ENCODE measurements at regions not wholly inside any gene's neighbourhood (a gene's known extent, or its start where the extent isn't known, plus 50 kb on each side); places are given as distances from the start of the nearest gene placed in this dataset.

- TF ChIP-seq EZH2 (IDR thresholded peaks at IDR 0.05; ENCODE audit: low read length) (no peak), CTCF (optimal IDR thresholded peaks at IDR 0.05 in 1 of 3, IDR thresholded peaks at IDR 0.05 in 1 of 3, conservative IDR thresholded peaks at IDR 0.05 in 1 of 3; ENCODE audit: extremely low read depth in 1 of 3, insufficient read depth in 2 of 3, low read length in 3 of 3) (no peak)
These were observed 188.4 kb upstream of the ARX start for GRCh38 chrX:25204182-25204581.
